NCI-H82 (cell line): ENCODE measurements at regions not wholly inside any gene's neighbourhood (a gene's known extent, or its start where the extent isn't known, plus 50 kb on each side); places are given as distances from the start of the nearest gene placed in this dataset.

Experiments used
- DNase-seq: peaks from one replicate; lab custom pipeline; 2025; lab: John Stamatoyannopoulos, UW

DNA sequence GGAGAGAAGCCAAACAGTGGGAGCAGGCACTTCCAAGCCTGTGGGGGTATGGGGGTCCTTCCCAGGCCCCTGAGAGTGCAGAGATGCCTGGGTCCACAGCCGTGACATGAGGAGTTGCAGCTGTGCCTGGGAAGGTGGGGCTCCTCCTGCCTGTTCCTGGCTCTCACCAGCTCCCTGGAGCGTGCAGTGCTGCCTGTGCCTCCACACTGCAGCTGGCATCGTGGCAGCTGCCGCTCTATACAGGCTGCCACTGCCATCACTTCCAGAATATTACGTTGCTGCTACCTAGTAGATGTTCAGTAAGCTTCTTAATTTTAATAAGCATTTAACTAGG lies 223.7 kb downstream of the KCNC2 start:
- DNase-seq = no peak

DNA sequence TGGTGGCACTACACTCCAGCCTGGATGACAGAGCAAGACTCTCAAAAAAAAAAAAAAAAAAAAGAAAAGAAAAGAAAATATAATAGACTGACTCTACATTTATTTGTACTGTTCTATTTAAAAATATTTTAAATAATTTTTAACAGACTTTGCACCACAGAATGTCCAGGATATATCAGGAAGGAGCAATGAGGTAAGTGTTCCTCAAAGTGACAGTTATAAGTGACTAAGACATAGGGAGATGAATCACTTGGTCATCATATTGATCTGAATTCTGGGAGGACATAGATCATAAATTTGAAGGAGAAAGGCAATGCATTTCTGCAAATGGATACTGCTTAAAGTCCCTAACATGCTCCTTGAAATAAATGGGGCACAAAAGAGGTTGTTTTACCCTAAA lies 221.5 kb downstream of the KCNC2 start:
- no peak for DNase-seq
